Activated CD4-positive, alpha-beta memory T cell treated with anti-CD3 and anti-CD28 coated beads for 36 hours (primary cell): ENCODE measurements at regions not wholly inside any gene's neighbourhood (a gene's known extent, or its start where the extent isn't known, plus 50 kb on each side); places are given as distances from the start of the nearest gene placed in this dataset.
"Not testable (repeated sequence)": the region's sequence is repeated elsewhere in the genome, so short reads cannot be mapped to it uniquely, and the experiment has no call there.

Experiments
- CTCF ChIA-PET: fragments of 350-600 bp; sonication (Branson Sonifier 250); formaldehyde crosslinking; loops from one replicate; lab custom pipeline; 2021; ENCODE audit warnings: antibody characterized with exemption, inconsistent platforms; lab: Charles Lee
- POLR2A ChIA-PET: fragments of 350-600 bp; sonication (Branson Sonifier 250); formaldehyde crosslinking; loops from one replicate; lab custom pipeline; 2021; ENCODE audit warnings: antibody characterized with exemption; lab: Charles Lee
- DNase-seq: peaks from one replicate; pipeline ENCODE4 v3.0.0-alpha.2; 2020
- H3K27ac Mint-ChIP-seq: one replicate; pipeline ENCODE4 v1.8.0; 2021; ENCODE audit warnings: mixed read lengths
- H3K27me3 Mint-ChIP-seq: one replicate; pipeline ENCODE4 v1.8.0; 2021; ENCODE audit warnings: mixed read lengths
- H3K36me3 Mint-ChIP-seq: one replicate; pipeline ENCODE4 v1.8.0; 2021; ENCODE audit warnings: mixed read lengths
- H3K4me1 Mint-ChIP-seq: one replicate; pipeline ENCODE4 v1.8.0; 2021; ENCODE audit warnings: low read depth, mixed read lengths
- H3K4me3 Mint-ChIP-seq: one replicate; pipeline ENCODE4 v1.8.0; 2021; ENCODE audit warnings: mild to moderate bottlenecking, mixed read lengths
- H3K9me3 Mint-ChIP-seq: one replicate; pipeline ENCODE4 v1.8.0; 2021; ENCODE audit warnings: mixed read lengths
- intact Hi-C: fragments of 100-400 bp; cut with micrococcal nuclease; formaldehyde crosslinking; loops from one replicate; pipeline ENCODE4 v1.15.1; 2023

DNA sequence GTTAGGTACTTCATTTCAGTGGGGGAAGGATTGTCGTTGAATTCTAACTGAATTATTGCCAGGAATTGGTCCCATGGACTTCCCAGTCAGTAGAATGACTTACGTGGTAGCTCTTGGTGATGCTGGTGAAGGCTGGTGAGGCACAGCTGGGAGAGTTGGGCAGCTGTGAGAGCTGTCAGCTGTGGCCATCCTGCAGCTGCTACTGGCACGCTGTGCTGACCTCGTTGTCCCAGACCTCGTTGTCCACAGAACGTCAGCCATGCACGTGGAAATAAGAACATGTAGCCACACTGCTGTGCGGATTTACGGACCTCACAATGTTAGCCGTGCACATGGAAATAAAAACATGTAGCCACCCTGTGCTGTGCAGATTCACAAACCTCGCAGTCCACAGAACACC lies 102.3 kb downstream of the NPIPB11 start:
- Mint-ChIP-seq H3K27me3 (no peaks in the 10 kb centered on the region), H3K4me3 (no peak overlapping the region), H3K4me1 (peaks cover 2% of the 10 kb centered on the region), H3K9me3 (no peaks in the 10 kb centered on the region), H3K27ac (no peak overlapping the region), H3K36me3 (peaks cover 5% of the 10 kb centered on the region)
- CTCF ChIA-PET = no interaction called here
- intact Hi-C loops = no loop called here
- DNase-seq = no peak
- POLR2A ChIA-PET = no interaction called here

DNA sequence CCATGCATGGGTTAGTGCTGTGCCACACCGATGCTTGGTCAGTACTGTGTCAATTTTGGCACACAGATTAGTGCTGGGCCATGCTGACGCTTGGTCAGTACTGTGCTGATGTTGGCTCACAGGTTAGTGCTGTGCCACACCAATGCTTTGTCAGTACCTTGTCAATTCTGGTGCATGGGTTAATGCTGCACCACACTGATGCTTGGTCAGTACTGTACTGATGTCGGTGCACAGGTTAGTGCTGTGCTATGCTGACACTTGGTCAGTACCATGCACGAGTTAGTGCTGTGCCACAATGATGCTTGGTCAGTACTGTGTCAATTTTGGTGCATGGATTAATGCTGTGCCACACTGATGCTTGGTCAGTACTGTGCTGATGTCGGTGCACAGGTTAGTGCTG lies 103.0 kb downstream of the NPIPB11 start:
- Mint-ChIP-seq H3K4me1 (peaks cover 5% of the 10 kb centered on the region), H3K4me3 (no peak overlapping the region), H3K9me3 (no peaks in the 10 kb centered on the region), H3K27ac (no peak overlapping the region), H3K27me3 (no peaks in the 10 kb centered on the region), H3K36me3 (peaks cover 5% of the 10 kb centered on the region)
- intact Hi-C loops = no loop called here
- CTCF ChIA-PET = no interaction called here
- POLR2A ChIA-PET = no interaction called here
- no peak for DNase-seq

DNA sequence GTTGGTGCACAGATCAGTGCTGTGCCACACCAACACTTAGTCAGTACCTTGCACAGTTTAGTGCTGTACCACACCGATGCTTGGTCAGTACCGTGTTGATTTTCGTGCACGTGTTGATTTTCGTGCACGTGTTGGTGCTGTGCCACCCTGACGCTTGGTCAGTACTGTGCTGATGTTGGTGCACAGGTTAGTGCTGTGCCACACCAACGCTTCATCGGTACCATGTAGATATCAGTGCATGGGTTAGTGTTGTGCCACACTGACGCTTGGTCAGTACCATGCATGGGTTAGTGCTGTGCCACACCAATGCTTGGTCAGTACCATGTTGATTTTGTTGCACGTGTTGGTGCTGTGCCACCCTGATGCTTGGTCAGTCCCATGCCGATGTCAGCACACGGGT lies 103.5 kb downstream of the NPIPB11 start:
- peaks cover 5% of the 10 kb centered on the region for H3K36me3 Mint-ChIP-seq
- H3K4me1 Mint-ChIP-seq = peaks cover 5% of the 10 kb centered on the region
- ChIA-PET CTCF (no interaction called here), POLR2A (no interaction called here)
- H3K4me3 Mint-ChIP-seq = no peak overlapping the region
- no peak for DNase-seq
- H3K9me3 Mint-ChIP-seq = no peaks in the 10 kb centered on the region
- intact Hi-C loops = no loop called here
- no peak overlapping the region for H3K27ac Mint-ChIP-seq
- no peaks in the 10 kb centered on the region for H3K27me3 Mint-ChIP-seq

DNA sequence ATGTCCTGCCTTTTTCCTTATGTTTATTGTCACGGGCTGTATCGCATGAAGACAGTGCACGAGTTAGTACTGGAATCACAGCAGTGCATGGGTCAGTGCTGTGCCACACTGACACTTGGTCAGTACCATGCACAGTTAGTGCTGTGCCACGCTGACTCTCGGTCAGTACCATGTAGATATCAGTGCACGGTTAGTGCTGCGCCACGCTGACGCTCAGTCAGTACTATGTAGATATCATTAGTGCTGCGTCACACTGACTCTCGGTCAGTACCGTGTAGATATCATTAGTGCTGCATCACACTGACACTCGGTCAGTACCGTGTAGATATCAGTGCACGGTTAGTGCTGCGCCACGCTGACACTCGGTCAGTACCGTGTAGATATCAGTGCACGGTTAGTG lies 104.1 kb downstream of the NPIPB11 start:
- H3K36me3 Mint-ChIP-seq, H3K27ac Mint-ChIP-seq, intact Hi-C loops, CTCF ChIA-PET, DNase-seq, H3K9me3 Mint-ChIP-seq, H3K4me3 Mint-ChIP-seq, H3K27me3 Mint-ChIP-seq, H3K4me1 Mint-ChIP-seq, POLR2A ChIA-PET: not testable (repeated sequence)

DNA sequence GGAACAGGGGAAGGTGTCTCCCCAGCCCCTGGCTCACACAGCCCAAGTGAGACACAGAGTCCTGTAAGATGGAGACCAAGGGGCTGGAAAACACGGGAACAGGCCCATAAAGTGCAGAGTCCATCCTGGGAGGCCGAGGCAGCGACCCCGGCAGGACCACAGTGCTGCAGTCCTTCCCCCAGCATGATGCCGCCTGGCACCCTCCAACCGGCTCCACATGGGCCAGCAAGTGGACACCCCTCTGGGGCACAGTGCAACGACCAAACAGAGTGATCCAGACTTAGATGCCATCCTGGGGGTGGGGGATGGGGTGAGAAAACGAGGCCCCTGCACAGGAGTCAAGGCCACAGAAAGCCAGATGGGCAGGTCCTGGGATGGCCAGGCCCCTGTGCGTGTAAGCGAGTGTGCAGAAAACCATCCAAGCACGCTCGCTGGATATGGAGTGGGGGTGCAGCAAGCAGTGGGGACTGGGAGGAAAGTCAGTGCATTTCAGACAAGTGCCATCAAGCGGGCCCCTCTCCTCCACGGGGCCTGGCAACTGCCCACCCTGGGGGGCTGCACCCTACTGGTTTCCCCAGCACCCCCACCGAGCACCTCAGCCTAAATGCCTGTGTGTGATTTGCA lies 104.7 kb downstream of the NPIPB11 start:
- H3K4me1 Mint-ChIP-seq, intact Hi-C loops, H3K4me3 Mint-ChIP-seq, H3K36me3 Mint-ChIP-seq, CTCF ChIA-PET, H3K9me3 Mint-ChIP-seq, H3K27me3 Mint-ChIP-seq, POLR2A ChIA-PET, H3K27ac Mint-ChIP-seq, DNase-seq: not testable (repeated sequence)

DNA sequence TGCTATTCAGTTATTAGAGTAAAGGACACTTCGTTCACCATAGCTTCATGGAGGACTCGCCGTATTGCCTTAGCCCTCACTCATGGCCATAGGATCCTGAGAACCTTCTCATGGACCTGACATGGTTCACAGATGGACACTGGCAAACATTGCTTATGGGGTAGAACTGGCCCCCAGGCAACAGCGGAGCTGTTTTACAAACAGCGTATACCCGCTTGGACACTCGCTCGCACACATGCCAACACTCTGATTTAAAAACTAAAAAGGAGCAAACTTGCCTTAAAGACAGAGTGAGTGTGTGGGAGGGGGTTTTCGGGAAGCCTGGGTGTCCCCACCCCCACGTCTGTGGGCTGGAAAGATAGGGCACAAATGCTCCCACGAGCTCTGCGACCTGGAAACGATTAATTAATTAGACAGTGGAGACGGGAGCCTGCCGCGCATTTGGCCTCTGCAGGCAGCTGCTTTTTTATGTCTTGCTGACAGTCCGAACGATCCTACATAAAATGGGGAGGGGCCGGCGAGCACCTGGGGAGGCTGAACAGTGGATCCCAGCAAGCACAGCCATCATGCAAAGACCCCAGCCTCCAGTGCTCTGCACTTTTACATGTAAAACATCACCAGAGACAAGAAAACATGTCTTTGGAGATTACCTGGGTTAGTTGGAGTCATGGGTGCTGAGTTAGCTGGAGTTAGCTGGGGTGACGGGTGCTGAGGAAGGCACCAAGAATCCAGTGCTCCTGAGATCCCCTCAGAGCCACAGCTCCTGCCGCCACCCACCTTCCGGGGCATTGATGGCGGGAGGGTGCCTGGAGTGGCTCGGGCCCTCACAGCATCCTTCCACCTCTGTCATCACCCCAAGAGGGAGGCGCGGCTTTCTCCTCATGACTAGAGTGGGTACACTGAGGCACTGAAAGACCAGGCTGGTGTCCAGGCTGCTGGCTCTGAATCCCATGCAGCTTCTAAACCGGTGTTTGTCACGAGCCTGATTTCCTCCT lies 105.7 kb downstream of the NPIPB11 start:
- H3K9me3 Mint-ChIP-seq, H3K27me3 Mint-ChIP-seq, H3K27ac Mint-ChIP-seq, DNase-seq, CTCF ChIA-PET, H3K4me3 Mint-ChIP-seq, H3K4me1 Mint-ChIP-seq, intact Hi-C loops, POLR2A ChIA-PET, H3K36me3 Mint-ChIP-seq: not testable (repeated sequence)

DNA sequence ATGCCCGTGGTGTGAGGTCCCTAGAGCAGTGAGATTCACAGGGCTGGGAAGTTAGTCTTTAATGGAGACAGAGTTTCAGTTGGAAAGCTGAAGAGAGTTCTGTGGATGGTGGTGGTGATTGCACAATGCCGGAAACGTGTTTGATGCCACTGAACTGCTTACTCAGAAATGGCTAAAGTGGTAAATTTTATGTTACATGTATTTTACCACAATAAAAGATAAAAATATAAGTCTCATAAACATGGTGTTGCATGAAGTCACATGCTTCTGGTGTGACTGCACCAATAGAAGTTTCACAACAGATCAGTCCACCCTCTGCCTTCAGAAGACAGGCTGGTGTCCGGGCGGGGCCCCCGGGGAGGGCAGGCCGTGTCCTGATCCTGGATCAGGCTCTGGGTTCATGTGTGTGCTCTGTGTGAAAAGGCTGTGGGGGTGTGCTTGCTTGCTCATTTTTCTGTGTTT lies 106.5 kb downstream of the NPIPB11 start:
- POLR2A ChIA-PET, H3K36me3 Mint-ChIP-seq, H3K4me3 Mint-ChIP-seq, H3K9me3 Mint-ChIP-seq, H3K27ac Mint-ChIP-seq, H3K4me1 Mint-ChIP-seq, intact Hi-C loops, H3K27me3 Mint-ChIP-seq, DNase-seq, CTCF ChIA-PET: not testable (repeated sequence)

GRCh38 chr16:29298997-29299396 lies 107.5 kb downstream of the NPIPB11 start:
- H3K9me3 Mint-ChIP-seq, DNase-seq, H3K27ac Mint-ChIP-seq, POLR2A ChIA-PET, H3K27me3 Mint-ChIP-seq, H3K36me3 Mint-ChIP-seq, CTCF ChIA-PET, intact Hi-C loops, H3K4me1 Mint-ChIP-seq, H3K4me3 Mint-ChIP-seq: not testable (repeated sequence)

GRCh38 chr16:29298307-29298706 lies 108.2 kb downstream of the NPIPB11 start:
- H3K27me3 Mint-ChIP-seq, DNase-seq, H3K4me3 Mint-ChIP-seq, POLR2A ChIA-PET, H3K4me1 Mint-ChIP-seq, CTCF ChIA-PET, H3K27ac Mint-ChIP-seq, H3K9me3 Mint-ChIP-seq, H3K36me3 Mint-ChIP-seq, intact Hi-C loops: not testable (repeated sequence)

DNA sequence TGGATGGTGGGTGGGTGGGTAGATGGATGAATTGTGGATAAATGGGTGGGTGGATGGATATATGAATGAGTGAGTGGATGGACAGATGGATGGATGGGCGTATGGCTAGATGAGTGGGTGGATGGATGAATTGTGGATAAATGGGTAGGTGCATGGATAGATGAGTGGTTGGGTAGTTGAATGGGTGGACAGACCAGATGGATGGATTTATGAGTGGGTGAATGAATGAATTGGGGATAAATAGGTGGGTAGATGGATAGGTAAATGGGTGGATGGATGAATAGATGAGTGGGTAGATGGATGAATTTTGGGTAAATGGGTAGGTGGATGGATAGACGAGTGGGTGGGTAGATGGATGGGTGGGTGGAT lies 108.7 kb downstream of the NPIPB11 start:
- H3K4me1 Mint-ChIP-seq, POLR2A ChIA-PET, H3K36me3 Mint-ChIP-seq, H3K27me3 Mint-ChIP-seq, H3K4me3 Mint-ChIP-seq, CTCF ChIA-PET, H3K27ac Mint-ChIP-seq, H3K9me3 Mint-ChIP-seq, intact Hi-C loops, DNase-seq: not testable (repeated sequence)

GRCh38 chr16:29297144-29297808 lies 109.2 kb downstream of the NPIPB11 start:
- H3K27me3 Mint-ChIP-seq, H3K9me3 Mint-ChIP-seq, intact Hi-C loops, CTCF ChIA-PET, DNase-seq, H3K27ac Mint-ChIP-seq, H3K36me3 Mint-ChIP-seq, H3K4me3 Mint-ChIP-seq, H3K4me1 Mint-ChIP-seq, POLR2A ChIA-PET: not testable (repeated sequence)

GRCh38 chr16:29296176-29296575 lies 110.3 kb downstream of the NPIPB11 start:
- H3K4me1 Mint-ChIP-seq, POLR2A ChIA-PET, DNase-seq, H3K9me3 Mint-ChIP-seq, H3K27me3 Mint-ChIP-seq, H3K4me3 Mint-ChIP-seq, CTCF ChIA-PET, H3K36me3 Mint-ChIP-seq, intact Hi-C loops, H3K27ac Mint-ChIP-seq: not testable (repeated sequence)
